K562 (cell line): ENCODE measurements at regions not wholly inside any gene's neighbourhood (a gene's known extent, or its start where the extent isn't known, plus 50 kb on each side); places are given as distances from the start of the nearest gene placed in this dataset.

Experiments
- AFF4 ChIP-seq: sonication (generic); formaldehyde crosslinking; IDR thresholded peaks from 2 replicates; pipeline ENCODE4 v1.8.0; 2023; ENCODE audit warnings: mild to moderate bottlenecking, missing genetic modification reagents
- ATF7 ChIP-seq: fragments of 450-650 bp; IDR thresholded peaks from 2 replicates; pipeline ENCODE4 v1.7.1; 2014; ENCODE audit warnings: mild to moderate bottlenecking, moderate library complexity
- CBFA2T3 ChIP-seq: fragments of 450-650 bp; IDR thresholded peaks from 2 replicates; pipeline ENCODE4 v1.6.1; 2017
- EHMT2 ChIP-seq: fragments of 450-650 bp; IDR thresholded peaks from 2 replicates; pipeline ENCODE4 v1.6.1; 2018; ENCODE audit warnings: antibody characterized with exemption
- HSF4 ChIP-seq: fragments of 250-450 bp; sonication (Bioruptor Pico); IDR thresholded peaks from 2 replicates; pipeline ENCODE4 v2.1.2; 2022; ENCODE audit warnings: mild to moderate bottlenecking, moderate library complexity, borderline replicate concordance
- JUN ChIP-seq, 2 experiments: sonication (generic) in 1 of 2; formaldehyde crosslinking in 1 of 2; IDR thresholded peaks; 2 replicates each; pipeline versions ENCODE4 v1.6.1 to v1.8.0; 2012 to 2022; ENCODE audit warnings: borderline replicate concordance in 2 of 2, mild to moderate bottlenecking in 2 of 2, improper control_type of control experiment in 1 of 2, low read depth in 1 of 2, low read length in 1 of 2, missing genetic modification reagents in 1 of 2
- MYBL2 ChIP-seq, 2 experiments: fragments of 450-650 bp in 1 of 2; sonication (generic) in 1 of 2; formaldehyde crosslinking in 1 of 2; IDR thresholded peaks; 2 replicates each; pipeline versions ENCODE4 v1.6.1 to v1.8.1; 2017 to 2022; ENCODE audit warnings: borderline replicate concordance in 1 of 2, inconsistent platforms in 1 of 2, low read depth in 1 of 2, mild to moderate bottlenecking in 1 of 2, missing genetic modification reagents in 1 of 2, moderate library complexity in 1 of 2
- NCOA2 ChIP-seq, 2 experiments: fragments of 450-650 bp; IDR thresholded peaks; 2 replicates each; pipeline ENCODE4 v1.6.1; 2018; ENCODE audit warnings: mild to moderate bottlenecking in 2 of 2, moderate library complexity in 1 of 2; ENCODE audit not compliant: partially characterized antibody in 2 of 2
- PRPF4 ChIP-seq: fragments of 200-400 bp; formaldehyde crosslinking; IDR thresholded peaks from one replicate; pipeline ENCODE4 v1.6.1; 2017; ENCODE audit warnings: low read length, low read depth, mild to moderate bottlenecking; ENCODE audit not compliant: insufficient read depth, poor library complexity, severe bottlenecking
- SLC30A9 ChIP-seq: fragments of 250-450 bp; sonication (Bioruptor Pico); IDR thresholded peaks from 2 replicates; pipeline ENCODE4 v1.8.0; 2022; ENCODE audit warnings: mild to moderate bottlenecking, moderate library complexity
- TRIM25 ChIP-seq: fragments of 450-650 bp; IDR thresholded peaks from 2 replicates; pipeline ENCODE4 v1.7.0; 2016; ENCODE audit warnings: borderline replicate concordance
- UBTF ChIP-seq, 2 experiments: IDR thresholded peaks; 2 replicates each; pipeline ENCODE4 v1.6.1; 2012; ENCODE audit warnings: improper control_type of control experiment in 2 of 2, low read depth in 2 of 2, low read length in 2 of 2, borderline replicate concordance in 1 of 2
- ZNF133 ChIP-seq: fragments of 250-450 bp; sonication (Bioruptor Pico); IDR thresholded peaks from 2 replicates; pipeline ENCODE4 v1.4.0; 2020; ENCODE audit warnings: mild to moderate bottlenecking
- ZNF146 ChIP-seq: IDR thresholded peaks from one replicate; pipeline ENCODE4 v1.6.1; 2018; ENCODE audit warnings: missing compliant biosample characterization; ENCODE audit not compliant: unreplicated experiment
- ZNF24 ChIP-seq: fragments of 450-650 bp; IDR thresholded peaks from 2 replicates; pipeline ENCODE4 v1.6.1; 2016

DNA sequence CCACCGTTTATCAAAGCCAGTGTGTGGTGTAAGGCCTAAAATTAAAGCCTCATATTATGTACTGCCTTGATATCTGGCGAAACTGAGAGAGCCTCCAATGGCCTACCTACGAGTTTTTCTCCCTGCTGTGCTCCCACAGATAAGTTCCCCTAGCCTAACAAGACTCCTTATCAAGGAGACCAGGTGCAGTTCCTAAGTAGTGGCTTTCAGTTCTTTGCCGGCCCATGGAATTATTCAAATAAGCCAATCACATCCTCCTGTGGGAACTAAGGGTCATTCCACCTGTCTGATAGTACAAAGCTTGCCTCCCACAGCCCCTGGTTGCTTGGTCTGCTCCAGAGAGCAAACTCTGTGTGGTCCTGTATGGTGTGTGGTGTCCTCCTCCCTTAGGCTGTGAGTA lies 99.8 kb upstream of the TEX13C start (continued):
- TF ChIP-seq TRIM25 (no peak), NCOA2 (IDR thresholded peaks at IDR 0.05; ENCODE audit: partially characterized antibody in 2 of 2) (no peak), MYBL2 (IDR thresholded peaks at IDR 0.05; ENCODE audit: low read depth) (peak; percentile 90), MYBL2 (CRISPR knock-in tag; IDR thresholded peaks at IDR 0.05; ENCODE audit: borderline replicate concordance) (no peak), CBFA2T3 (peak; percentile 89), AFF4 (CRISPR knock-in tag) (no peak), PRPF4 (no peak), HSF4 (no peak), ZNF146 (no peak), ATF7 (peak; percentile 39; the same call in 1 of the 2 replicates), ZNF133 (CRISPR knock-in tag) (no peak), ZNF24 (no peak), UBTF (IDR thresholded peaks at IDR 0.05; ENCODE audit: borderline replicate concordance in 1 of 2, low read depth in 2 of 2, low read length in 2 of 2) (no peak), SLC30A9 (CRISPR knock-in tag) (no peak), JUN (IDR thresholded peaks at IDR 0.05; ENCODE audit: borderline replicate concordance, low read depth, low read length) (no peak), JUN (CRISPR knock-in tag; IDR thresholded peaks at IDR 0.05; ENCODE audit: borderline replicate concordance) (no peak), EHMT2 (no peak)
